Trophoblast cell (in vitro differentiated cells and primary cell): ENCODE measurements at regions not wholly inside any gene's neighbourhood (a gene's known extent, or its start where the extent isn't known, plus 50 kb on each side); places are given as distances from the start of the nearest gene placed in this dataset.

Experiments
- DNase-seq, 2 donors: peaks; one replicate each; pipeline ENCODE4 v3.0.0-alpha.2; 2016
- H2AFZ ChIP-seq: 2 replicates; pipeline ENCODE4 v1.6.1; 2013; ENCODE audit warnings: low read length, moderate library complexity, mild to moderate bottlenecking; ENCODE audit not compliant: insufficient read depth, poor library complexity
- H2AK5ac ChIP-seq: 2 replicates; pipeline ENCODE4 v1.6.1; 2013; ENCODE audit warnings: mild to moderate bottlenecking, low read length
- H2BK120ac ChIP-seq: 2 replicates; pipeline ENCODE4 v1.6.1; 2013; ENCODE audit warnings: low read length, mild to moderate bottlenecking, moderate library complexity; ENCODE audit not compliant: insufficient read depth, poor library complexity
- H2BK12ac ChIP-seq: 2 replicates; pipeline ENCODE4 v1.6.1; 2013; ENCODE audit warnings: mild to moderate bottlenecking, low read length, moderate library complexity
- H2BK5ac ChIP-seq: 2 replicates; pipeline ENCODE4 v1.6.1; 2013; ENCODE audit warnings: low read length, low read depth, moderate library complexity, mild to moderate bottlenecking; ENCODE audit not compliant: poor library complexity
- H3K14ac ChIP-seq: 2 replicates; pipeline ENCODE4 v1.6.1; 2013; ENCODE audit warnings: mild to moderate bottlenecking, low read length
- H3K18ac ChIP-seq: 2 replicates; pipeline ENCODE4 v1.6.1; 2013; ENCODE audit warnings: mild to moderate bottlenecking, low read length
- H3K23ac ChIP-seq: 2 replicates; pipeline ENCODE4 v1.6.1; 2013; ENCODE audit warnings: low read length
- H3K27ac ChIP-seq: 2 replicates; pipeline ENCODE4 v1.5.1; 2013; ENCODE audit warnings: low read depth, mild to moderate bottlenecking, inconsistent platforms, low read length, moderate library complexity
- H3K27me3 ChIP-seq: 2 replicates; pipeline ENCODE4 v1.6.1; 2013; ENCODE audit warnings: inconsistent platforms, mild to moderate bottlenecking, low read length, moderate library complexity; ENCODE audit not compliant: insufficient read depth
- H3K36me3 ChIP-seq, 2 experiments: 1 replicate in 1 of 2; 2 replicates in 1 of 2; pipeline ENCODE4 v1.6.1; 2013; ENCODE audit warnings: low read length in 2 of 2, mild to moderate bottlenecking in 2 of 2, moderate library complexity in 1 of 2; ENCODE audit not compliant: insufficient read depth in 2 of 2, control insufficient read depth in 1 of 2
- H3K4ac ChIP-seq: 2 replicates; pipeline ENCODE4 v1.6.1; 2013; ENCODE audit warnings: low read depth, mild to moderate bottlenecking, low read length, moderate library complexity
- H3K4me1 ChIP-seq, 2 experiments: 1 replicate in 1 of 2; 2 replicates in 1 of 2; pipeline ENCODE4 v1.6.1; 2013; ENCODE audit warnings: low read length in 2 of 2, mild to moderate bottlenecking in 2 of 2, moderate library complexity in 1 of 2; ENCODE audit not compliant: insufficient read depth in 2 of 2, control insufficient read depth in 1 of 2
- H3K4me2 ChIP-seq: 2 replicates; pipeline ENCODE4 v1.6.1; 2013; ENCODE audit warnings: inconsistent platforms, mild to moderate bottlenecking, low read length, moderate library complexity
- H3K4me3 ChIP-seq: 2 replicates; pipeline ENCODE4 v1.5.1; 2013; ENCODE audit warnings: mild to moderate bottlenecking, low read depth, low read length, inconsistent platforms
- H3K79me1 ChIP-seq: one replicate; pipeline ENCODE4 v1.6.1; 2013; ENCODE audit warnings: low read length
- H3K79me2 ChIP-seq: 2 replicates; pipeline ENCODE4 v1.6.1; 2013; ENCODE audit warnings: low read length, mild to moderate bottlenecking; ENCODE audit not compliant: control insufficient read depth, insufficient read depth, poor library complexity
- H3K9ac ChIP-seq: 2 replicates; pipeline ENCODE4 v1.6.1; 2013; ENCODE audit warnings: mild to moderate bottlenecking, low read length
- H3K9me3 ChIP-seq: 2 replicates; pipeline ENCODE4 v1.6.1; 2013; ENCODE audit warnings: low read depth, mild to moderate bottlenecking, control low read depth, inconsistent platforms, low read length; ENCODE audit not compliant: insufficient read depth
- H4K12ac ChIP-seq: 2 replicates; pipeline ENCODE4 v1.6.1; 2013; ENCODE audit warnings: low read depth, mild to moderate bottlenecking, low read length, moderate library complexity
- H4K8ac ChIP-seq: 2 replicates; pipeline ENCODE4 v1.6.1; 2013; ENCODE audit warnings: low read depth, mild to moderate bottlenecking, low read length, moderate library complexity
- H4K91ac ChIP-seq: one replicate; pipeline ENCODE4 v1.6.1; 2013; ENCODE audit warnings: low read depth, mild to moderate bottlenecking, low read length, moderate library complexity
- WGBS: extraction: QIAGEN DNeasy Blood & Tissue Kit; methylation state at CpG from one replicate; pipeline ENCODE4 v1.1.7; 2013; ENCODE audit warnings: missing lambda C conversion rate; ENCODE audit not compliant: insufficient read length, insufficient coverage; ENCODE audit errors: extremely low coverage; 5-methylcytosine and 5-hydroxymethylcytosine counted together

DNA sequence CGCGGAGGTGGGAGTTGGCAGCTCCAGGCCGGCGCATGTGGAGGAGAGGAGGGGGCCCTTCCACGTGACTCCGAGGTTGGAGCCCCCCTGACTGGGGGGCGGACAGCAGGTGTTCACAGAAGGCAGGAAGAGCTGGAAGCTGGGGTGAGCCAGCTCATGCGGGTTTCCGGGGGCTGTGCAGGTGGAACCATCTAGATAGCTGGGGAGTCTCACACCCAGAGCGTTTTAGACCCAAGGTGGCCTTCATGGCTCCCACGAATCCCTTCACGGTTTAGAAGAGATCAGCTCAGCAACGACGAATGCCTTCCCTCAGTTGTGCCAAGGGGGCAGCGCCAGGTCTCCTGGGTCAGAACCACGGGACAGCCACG is 740.5 kb upstream of the SALL3 start:
- Histone ChIP-seq H3K23ac (no peak overlapping the region), H4K91ac (no peak overlapping the region), H2BK5ac (no peak overlapping the region), H3K9ac (no peak overlapping the region), H3K9me3 (peaks cover 5% of the 10 kb centered on the region), H4K12ac (no peak overlapping the region), H3K4ac (no peak overlapping the region), H2BK120ac (no peak overlapping the region), H3K4me2 (no peak overlapping the region), H3K4me1 (peaks cover 0 to 10% of the 10 kb centered on the region in 2 experiments), H3K27me3 (no peaks in the 10 kb centered on the region), H2AFZ (no peak overlapping the region), H3K14ac (no peak overlapping the region), H3K4me3 (no peak overlapping the region), H3K36me3 (no peaks in the 10 kb centered on the region), H3K27ac (no peak overlapping the region), H3K79me1 (no peaks in the 10 kb centered on the region), H4K8ac (no peak overlapping the region), H2AK5ac (no peak overlapping the region), H3K18ac (no peak overlapping the region), H3K79me2 (no peaks in the 10 kb centered on the region), H2BK12ac (no peak overlapping the region)
- no CpG with 5 or more reads among the region's 17 CpGs for WGBS
- DNase-seq, result no peak

DNA sequence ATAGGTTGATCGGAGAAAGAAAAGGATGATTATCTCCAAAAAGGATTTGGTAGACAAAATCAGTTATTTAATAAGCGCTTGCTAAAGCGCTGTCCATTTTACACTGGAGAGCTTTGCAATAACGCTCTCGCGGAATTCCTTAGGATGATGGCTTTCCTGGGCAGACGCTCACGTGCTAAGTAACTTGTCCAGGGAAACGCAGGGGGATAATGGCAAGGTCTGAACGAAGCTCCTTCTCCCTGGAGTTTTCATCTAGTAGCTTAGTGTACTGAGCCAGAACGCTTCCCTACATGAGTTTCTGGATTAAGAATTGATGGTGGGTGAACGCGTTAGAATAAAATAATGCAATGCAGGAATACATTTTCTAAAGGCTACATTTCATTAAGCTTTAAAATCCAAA is 739.5 kb upstream of the SALL3 start:
- no peak overlapping the region for H3K14ac ChIP-seq
- no peak overlapping the region for H3K9ac ChIP-seq
- no peak overlapping the region for H3K18ac ChIP-seq
- no peak overlapping the region for H3K23ac ChIP-seq
- H2BK12ac ChIP-seq, result no peak overlapping the region
- H2AFZ ChIP-seq, result no peak overlapping the region
- H3K79me1 ChIP-seq, result no peaks in the 10 kb centered on the region
- no peak overlapping the region for H4K12ac ChIP-seq
- H3K4me2 ChIP-seq, result no peak overlapping the region
- no peaks in the 10 kb centered on the region for H3K27me3 ChIP-seq
- no peak overlapping the region for H4K8ac ChIP-seq
- H3K4me3 ChIP-seq, result no peak overlapping the region
- no peak overlapping the region for H2BK120ac ChIP-seq
- H3K9me3 ChIP-seq, result peaks cover 5% of the 10 kb centered on the region
- no peak overlapping the region for H3K4ac ChIP-seq
- H3K4me1 ChIP-seq, result peaks cover 0 to 10% of the 10 kb centered on the region in 2 experiments
- no CpG with 5 or more reads among the region's 13 CpGs for WGBS
- H3K79me2 ChIP-seq, result no peaks in the 10 kb centered on the region
- H2BK5ac ChIP-seq, result no peak overlapping the region
- no peak overlapping the region for H4K91ac ChIP-seq
- no peaks in the 10 kb centered on the region for H3K36me3 ChIP-seq
- no peak overlapping the region for H3K27ac ChIP-seq
- no peak overlapping the region for H2AK5ac ChIP-seq
- DNase-seq, result no peak

DNA sequence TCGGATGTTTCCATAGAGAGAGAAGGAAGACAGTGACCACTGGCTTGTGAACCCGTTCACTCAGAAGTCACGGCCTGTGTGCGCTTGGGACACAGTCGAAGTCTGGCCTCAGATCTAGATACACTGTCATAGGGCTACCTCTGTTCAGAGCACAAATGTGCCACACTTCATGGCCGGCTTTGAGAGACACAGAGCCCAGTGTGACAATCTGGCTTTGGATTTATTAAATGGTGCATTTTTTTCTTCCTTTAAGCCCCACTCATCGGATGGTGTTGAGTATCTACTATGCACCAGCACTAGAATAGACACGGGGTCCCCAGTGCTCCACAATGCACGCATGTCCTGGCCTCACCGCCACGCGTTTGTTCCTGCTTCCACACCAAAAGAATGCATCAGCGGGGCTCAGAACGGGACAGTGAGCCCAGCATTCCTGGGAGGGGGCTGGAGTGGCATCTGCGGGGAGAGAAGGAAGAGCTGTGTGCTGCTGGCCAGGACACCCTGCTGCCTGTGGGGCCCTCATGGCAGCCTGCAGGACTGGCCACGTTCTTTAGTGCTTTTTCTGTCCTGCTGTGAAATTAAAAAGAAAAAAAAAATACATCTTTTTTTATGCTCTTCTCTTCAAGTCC is 738.9 kb upstream of the SALL3 start:
- no peak overlapping the region for H2AFZ ChIP-seq
- WGBS, result no CpG with 5 or more reads among the region's 16 CpGs

GRCh38 chr18:78241535-78242253 is 737.9 kb upstream of the SALL3 start:
- H2BK120ac ChIP-seq, result no peak overlapping the region
- no CpG with 5 or more reads among the region's 20 CpGs for WGBS
- H3K27me3 ChIP-seq, result no peaks in the 10 kb centered on the region
- no peak overlapping the region for H3K4me2 ChIP-seq
- H3K79me1 ChIP-seq, result no peaks in the 10 kb centered on the region
- no peak overlapping the region for H2AK5ac ChIP-seq
- no peaks in the 10 kb centered on the region for H3K79me2 ChIP-seq
- H3K9me3 ChIP-seq, result peaks cover 5% of the 10 kb centered on the region
- H3K9ac ChIP-seq, result no peak overlapping the region
- no peak for DNase-seq
- peaks cover 0 to 10% of the 10 kb centered on the region in 2 experiments for H3K4me1 ChIP-seq
- H3K4ac ChIP-seq, result no peak overlapping the region
- H3K36me3 ChIP-seq, result no peaks in the 10 kb centered on the region
- H3K27ac ChIP-seq, result no peak overlapping the region
- H3K18ac ChIP-seq, result no peak overlapping the region
- H3K23ac ChIP-seq, result no peak overlapping the region
- H2BK5ac ChIP-seq, result no peak overlapping the region
- H4K12ac ChIP-seq, result no peak overlapping the region
- no peak overlapping the region for H4K8ac ChIP-seq
- H4K91ac ChIP-seq, result no peak overlapping the region
- no peak overlapping the region for H3K14ac ChIP-seq
- no peak overlapping the region for H2BK12ac ChIP-seq
- H2AFZ ChIP-seq, result no peak overlapping the region
- no peak overlapping the region for H3K4me3 ChIP-seq

More for the DNA sequence above, 738.9 kb upstream of the SALL3 start:
- Histone ChIP-seq H3K79me2 (no peaks in the 10 kb centered on the region), H3K18ac (no peak overlapping the region), H3K4me2 (no peak overlapping the region), H3K4ac (no peak overlapping the region), H3K36me3 (no peaks in the 10 kb centered on the region), H3K27me3 (no peaks in the 10 kb centered on the region), H2AK5ac (no peak overlapping the region), H2BK120ac (no peak overlapping the region), H3K79me1 (no peaks in the 10 kb centered on the region), H3K23ac (no peak overlapping the region), H4K8ac (no peak overlapping the region), H3K9ac (no peak overlapping the region), H3K14ac (no peak overlapping the region), H4K91ac (no peak overlapping the region), H2BK12ac (no peak overlapping the region), H3K9me3 (peaks cover 5% of the 10 kb centered on the region), H4K12ac (no peak overlapping the region), H2BK5ac (no peak overlapping the region), H3K4me3 (no peak overlapping the region), H3K27ac (no peak overlapping the region), H3K4me1 (peaks cover 0 to 10% of the 10 kb centered on the region in 2 experiments)
- no peak for DNase-seq
